ENCODE measurements at regions not wholly inside any gene's neighbourhood (a gene's known extent, or its start where the extent isn't known, plus 50 kb on each side); places are given as distances from the start of the nearest gene placed in this dataset.

GRCh38 chr4:173685165-173685830, 155.3 kb upstream of the HAND2 start:
- H3K36me3 ChIP-seq: no peaks in the 10 kb centered on the region
- no peak overlapping the region for H3K4me3 ChIP-seq (ENCODE audit: low read depth, low read length)
- H3K9me3 ChIP-seq (ENCODE audit: severe bottlenecking): no peaks in the 10 kb centered on the region
- DNase-seq: no peak
- H3K27me3 ChIP-seq (ENCODE audit: insufficient read depth, low read depth, severe bottlenecking): no peaks in the 10 kb centered on the region
- no peak overlapping the region for H3K27ac ChIP-seq
- TF ChIP-seq CTCF (IDR thresholded peaks at IDR 0.05; ENCODE audit: low read depth, low read length): no peak

GRCh38 chr4:173684223-173684622, 154.2 kb upstream of the HAND2 start:
- no peaks in the 10 kb centered on the region for H3K9me3 ChIP-seq (ENCODE audit: severe bottlenecking)
- no peak overlapping the region for H3K27ac ChIP-seq
- H3K36me3 ChIP-seq: no peaks in the 10 kb centered on the region
- no peak for DNase-seq
- no peaks in the 10 kb centered on the region for H3K27me3 ChIP-seq (ENCODE audit: insufficient read depth, low read depth, severe bottlenecking)
- no peak overlapping the region for H3K4me3 ChIP-seq (ENCODE audit: low read depth, low read length)
- TF ChIP-seq CTCF (IDR thresholded peaks at IDR 0.05; ENCODE audit: low read depth, low read length): no peak

- Histone ChIP-seq H3K36me3 (no peaks in the 10 kb centered on the region), H3K4me3 (ENCODE audit: low read depth, low read length) (no peak overlapping the region), H3K27ac (no peak overlapping the region), H3K9me3 (ENCODE audit: severe bottlenecking) (no peaks in the 10 kb centered on the region), H3K27me3 (ENCODE audit: insufficient read depth, low read depth, severe bottlenecking) (no peaks in the 10 kb centered on the region)
- DNase-seq: no peak
- no peak for TF ChIP-seq CTCF (IDR thresholded peaks at IDR 0.05; ENCODE audit: low read depth, low read length)
Measured at GRCh38 chr4:173682609-173683008, 152.6 kb upstream of the HAND2 start.

- Histone ChIP-seq H3K27ac (no peak overlapping the region), H3K9me3 (ENCODE audit: severe bottlenecking) (no peaks in the 10 kb centered on the region), H3K36me3 (no peaks in the 10 kb centered on the region), H3K27me3 (ENCODE audit: insufficient read depth, low read depth, severe bottlenecking) (no peaks in the 10 kb centered on the region), H3K4me3 (ENCODE audit: low read depth, low read length) (no peak overlapping the region)
- no peak for DNase-seq
- TF ChIP-seq CTCF (IDR thresholded peaks at IDR 0.05; ENCODE audit: low read depth, low read length): no peak
Measured at GRCh38 chr4:173680278-173680677, 150.2 kb upstream of the HAND2 start.

GRCh38 chr4:173675446-173675845, 145.4 kb upstream of the HAND2 start:
- Histone ChIP-seq H3K4me3 (ENCODE audit: low read depth, low read length) (no peak overlapping the region), H3K36me3 (no peaks in the 10 kb centered on the region), H3K9me3 (ENCODE audit: severe bottlenecking) (no peaks in the 10 kb centered on the region), H3K27ac (no peak overlapping the region), H3K27me3 (ENCODE audit: insufficient read depth, low read depth, severe bottlenecking) (no peaks in the 10 kb centered on the region)
- DNase-seq: no peak
- no peak for TF ChIP-seq CTCF (IDR thresholded peaks at IDR 0.05; ENCODE audit: low read depth, low read length)
